Stomach (tissue), 8 donors: ENCODE measurements at regions not wholly inside any gene's neighbourhood (a gene's known extent, or its start where the extent isn't known, plus 50 kb on each side); places are given as distances from the start of the nearest gene placed in this dataset.

Source experiments
- DNase-seq, 2 donors: peaks; one replicate each; pipeline versions ENCODE4 v3.0.0 to v3.0.0-alpha.2; 2013 to 2019
- H3K27ac ChIP-seq, 5 donors: fragments of 200-600 bp in 4 of 5; sonication (generic) in 4 of 5; one replicate each; pipeline ENCODE4 v1.5.1; 2013 to 2019; ENCODE audit warnings: mild to moderate bottlenecking in 1 of 5, moderate library complexity in 1 of 5
- H3K27me3 ChIP-seq, 3 donors: fragments of 200-600 bp; sonication (generic); one replicate each; pipeline ENCODE4 v1.5.1; 2017 to 2019; ENCODE audit warnings: mixed run types in 1 of 3
- H3K36me3 ChIP-seq, 4 donors: fragments of 200-600 bp; sonication (generic); 1 replicate in 3 of 4; 2 replicates in 1 of 4; pipeline ENCODE4 v1.5.1; 2016 to 2019
- H3K4me1 ChIP-seq, 4 donors: fragments of 200-600 bp; sonication (generic); one replicate each; pipeline ENCODE4 v1.5.1; 2016 to 2019
- H3K4me3 ChIP-seq, 4 donors: fragments of 200-600 bp; sonication (generic) in 3 of 4; one replicate each; pipeline ENCODE4 v1.5.1; 2016 to 2019; ENCODE audit warnings: mild to moderate bottlenecking in 1 of 4
- H3K9me3 ChIP-seq, 4 donors: fragments of 200-600 bp; sonication (generic); one replicate each; pipeline ENCODE4 v1.5.1; 2016 to 2019
- CTCF ChIP-seq, 7 experiments: fragments of 450-650 bp in 4 of 7; fragments of 200-600 bp in 3 of 7; sonication (generic) in 3 of 7; IDR thresholded peaks; one replicate each; pipeline ENCODE4 v1.5.1; 2016 to 2019; ENCODE audit warnings: antibody characterized with exemption in 7 of 7, control low read depth in 2 of 7, mild to moderate bottlenecking in 1 of 7
- EP300 ChIP-seq: sonication (generic); formaldehyde crosslinking; IDR thresholded peaks from one replicate; pipeline ENCODE4 v1.6.1; 2017; ENCODE audit warnings: antibody characterized with exemption
- POLR2A ChIP-seq, 4 donors: fragments of 450-650 bp; IDR thresholded peaks; one replicate each; pipeline ENCODE4 v1.6.1; 2016; ENCODE audit warnings: antibody characterized with exemption in 4 of 4, control low read depth in 2 of 4, mild to moderate bottlenecking in 1 of 4, moderate library complexity in 1 of 4
- POLR2AphosphoS5 ChIP-seq, 3 donors: sonication (generic); formaldehyde crosslinking; IDR thresholded peaks; one replicate each; pipeline ENCODE4 v1.6.1; 2016; ENCODE audit warnings: antibody characterized with exemption in 3 of 3
- WGBS, 5 donors: extraction: QIAGEN DNeasy Blood & Tissue Kit in 3 of 5; methylation state at CpG; one replicate each; pipeline versions ENCODE4 v1.1.5 to v1.1.7; 2013 to 2018; 5-methylcytosine and 5-hydroxymethylcytosine counted together
- intact Hi-C: fragments of 100-400 bp; cut with DNase I; formaldehyde crosslinking; loops from one replicate; pipeline ENCODE4 v1.15.1; 2023; ENCODE audit warnings: low total_unique reads
- donor health status: healthy with polysubstance abuse.
- donor health status: Bipolar disorder and iron deficiency.
- donor health status: healthy.

- intact Hi-C loops, result no loop called here
- Histone ChIP-seq H3K27me3 (no peaks in the 10 kb centered on the region), H3K4me1 (no peaks in the 10 kb centered on the region), H3K4me3 (no peak overlapping the region), H3K9me3 (no peaks in the 10 kb centered on the region), H3K27ac (no peak overlapping the region), H3K36me3 (no peaks in the 10 kb centered on the region)
- DNase-seq, result no peak
- WGBS, 5 donors, result 77 to 89% (median 86%) methylated on average over 5 of the region's 5 CpGs
- TF ChIP-seq EP300 (no peak), POLR2AphosphoS5 (IDR thresholded peaks at IDR 0.05) (no peak), POLR2A (IDR thresholded peaks at IDR 0.05) (no peak), CTCF (IDR thresholded peaks at IDR 0.05) (no peak)
These were observed 77.0 kb downstream of the C5orf15 start for GRCh38 chr5:133891390-133891789.

GRCh38 chr5:133890776-133891280 is 77.6 kb downstream of the C5orf15 start:
- 75 to 92% (median 88%) methylated on average over 1 of the region's 1 CpG for WGBS, 5 donors
- no peaks in the 10 kb centered on the region for H3K9me3 ChIP-seq
- H3K36me3 ChIP-seq, result no peaks in the 10 kb centered on the region
- no peaks in the 10 kb centered on the region for H3K27me3 ChIP-seq
- H3K4me1 ChIP-seq, result no peaks in the 10 kb centered on the region
- TF ChIP-seq POLR2A (IDR thresholded peaks at IDR 0.05) (no peak), POLR2AphosphoS5 (IDR thresholded peaks at IDR 0.05) (no peak), CTCF (IDR thresholded peaks at IDR 0.05) (no peak), EP300 (no peak)
- intact Hi-C loops, result no loop called here
- H3K4me3 ChIP-seq, result no peak overlapping the region
- H3K27ac ChIP-seq, result no peak overlapping the region
- no peak for DNase-seq

- Histone ChIP-seq H3K27ac (no peak overlapping the region), H3K4me1 (peaks cover 0 to 2% (median 0%) of the 10 kb centered on the region in 4 donors), H3K4me3 (no peak overlapping the region), H3K27me3 (no peaks in the 10 kb centered on the region), H3K36me3 (no peaks in the 10 kb centered on the region), H3K9me3 (no peaks in the 10 kb centered on the region)
- intact Hi-C loops, result no loop called here
- 72 to 92% (median 82%) methylated on average over 2 of the region's 2 CpGs for WGBS, 5 donors
- TF ChIP-seq POLR2A (IDR thresholded peaks at IDR 0.05) (no peak), CTCF (IDR thresholded peaks at IDR 0.05) (no peak), POLR2AphosphoS5 (IDR thresholded peaks at IDR 0.05) (no peak), EP300 (no peak)
- DNase-seq, result no peak
These were observed 78.1 kb downstream of the C5orf15 start for GRCh38 chr5:133890314-133890713.

GRCh38 chr5:133889271-133889905 is 79.0 kb downstream of the C5orf15 start:
- 85 to 96% (median 93%) methylated on average over 6 of the region's 6 CpGs for WGBS, 5 donors
- TF ChIP-seq EP300 (no peak), POLR2AphosphoS5 (IDR thresholded peaks at IDR 0.05) (no peak), CTCF (IDR thresholded peaks at IDR 0.05) (no peak), POLR2A (IDR thresholded peaks at IDR 0.05) (no peak)
- Histone ChIP-seq H3K9me3 (no peaks in the 10 kb centered on the region), H3K4me1 (peaks cover 0 to 12% (median 2%) of the 10 kb centered on the region in 4 donors), H3K4me3 (no peak overlapping the region), H3K27me3 (no peaks in the 10 kb centered on the region), H3K27ac (no peak overlapping the region), H3K36me3 (no peaks in the 10 kb centered on the region)
- no peak for DNase-seq
- intact Hi-C loops, result no loop called here
